H7 (cell line): ENCODE measurements at regions not wholly inside any gene's neighbourhood (a gene's known extent, or its start where the extent isn't known, plus 50 kb on each side); places are given as distances from the start of the nearest gene placed in this dataset.
"Not testable (repeated sequence)": the region's sequence is repeated elsewhere in the genome, so short reads cannot be mapped to it uniquely, and the experiment has no call there.

Source experiments
- DNase-seq: peaks from one replicate; pipeline ENCODE4 v3.0.0; 2012
- H3K27me3 ChIP-seq: 2 replicates; pipeline ENCODE4 v1.6.0; 2011; ENCODE audit warnings: mild to moderate bottlenecking, low read length; ENCODE audit not compliant: control insufficient read depth, insufficient read depth
- H3K36me3 ChIP-seq: replicated peaks from 2 replicates; pipeline ENCODE4 v1.5.1; 2011; ENCODE audit warnings: low read length; ENCODE audit not compliant: control insufficient read depth, insufficient read depth
- H3K4me3 ChIP-seq: 2 replicates; pipeline ENCODE4 v1.5.1; 2011; ENCODE audit warnings: low read depth, mild to moderate bottlenecking, control low read depth, low read length, moderate library complexity; ENCODE audit not compliant: insufficient read depth

- Histone ChIP-seq H3K27me3 (no peaks in the 10 kb centered on the region; the same call in 1 of the 2 replicates), H3K4me3 (no peak overlapping the region), H3K36me3 (no peaks in the 10 kb centered on the region)
- DNase-seq, result no peak
These were observed 146.2 kb upstream of the ROPN1 start for GRCh38 chr3:124138148-124138547.

GRCh38 chr3:124140746-124141145 lies 148.8 kb upstream of the ROPN1 start:
- H3K4me3 ChIP-seq, result no peak overlapping the region
- no peak for DNase-seq
- H3K27me3 ChIP-seq, result no peaks in the 10 kb centered on the region; the same call in 1 of the 2 replicates
- no peaks in the 10 kb centered on the region for H3K36me3 ChIP-seq

- Histone ChIP-seq H3K27me3 (no peaks in the 10 kb centered on the region), H3K36me3 (no peaks in the 10 kb centered on the region), H3K4me3 (no peak overlapping the region)
- no peak for DNase-seq
These were observed 150.6 kb upstream of the ROPN1 start for GRCh38 chr3:124142389-124142970.

- no peak for DNase-seq
- no peaks in the 10 kb centered on the region for H3K27me3 ChIP-seq
- H3K36me3 ChIP-seq, result no peaks in the 10 kb centered on the region
- no peak overlapping the region for H3K4me3 ChIP-seq
These were observed 151.1 kb upstream of the ROPN1 start for GRCh38 chr3:124143047-124143446.

- Histone ChIP-seq H3K27me3 (no peaks in the 10 kb centered on the region), H3K4me3 (no peak overlapping the region), H3K36me3 (no peaks in the 10 kb centered on the region)
- DNase-seq, result no peak
These were observed 152.3 kb upstream of the ROPN1 start for GRCh38 chr3:124144035-124144814.

- H3K27me3 ChIP-seq, result no peaks in the 10 kb centered on the region
- H3K36me3 ChIP-seq, result no peaks in the 10 kb centered on the region
- no peak for DNase-seq
- H3K4me3 ChIP-seq, result no peak overlapping the region
These were observed 155.5 kb upstream of the ROPN1 start for GRCh38 chr3:124147429-124147828.

- Histone ChIP-seq H3K4me3 (no peak overlapping the region), H3K36me3 (no peaks in the 10 kb centered on the region), H3K27me3 (no peaks in the 10 kb centered on the region)
- no peak for DNase-seq
These were observed 156.0 kb upstream of the ROPN1 start for GRCh38 chr3:124147946-124148345.

- DNase-seq, result no peak
- no peaks in the 10 kb centered on the region for H3K27me3 ChIP-seq
- no peaks in the 10 kb centered on the region for H3K36me3 ChIP-seq
- no peak overlapping the region for H3K4me3 ChIP-seq
These were observed 157.2 kb upstream of the ROPN1 start for GRCh38 chr3:124149081-124149480.

- Histone ChIP-seq H3K4me3 (no peak overlapping the region), H3K36me3 (no peaks in the 10 kb centered on the region), H3K27me3 (no peaks in the 10 kb centered on the region)
- DNase-seq, result no peak
These were observed 157.8 kb upstream of the ROPN1 start for GRCh38 chr3:124149771-124150170.

- not testable (repeated sequence) for H3K27me3 ChIP-seq, H3K36me3 ChIP-seq, DNase-seq, H3K4me3 ChIP-seq
These were observed 161.0 kb upstream of the ROPN1 start for GRCh38 chr3:124152891-124153290.

GRCh38 chr3:124156866-124157712 lies 165.2 kb upstream of the ROPN1 start:
- Histone ChIP-seq H3K27me3 (no peaks in the 10 kb centered on the region), H3K4me3 (no peak overlapping the region), H3K36me3 (no peaks in the 10 kb centered on the region)
- no peak for DNase-seq

GRCh38 chr3:124157748-124158147 lies 165.8 kb upstream of the ROPN1 start:
- Histone ChIP-seq H3K4me3 (no peak overlapping the region), H3K27me3 (no peaks in the 10 kb centered on the region), H3K36me3 (no peaks in the 10 kb centered on the region)
- no peak for DNase-seq

GRCh38 chr3:124158168-124158881 lies 166.4 kb upstream of the ROPN1 start:
- DNase-seq, result peak; percentile 39
- Histone ChIP-seq H3K36me3 (no peaks in the 10 kb centered on the region), H3K27me3 (no peaks in the 10 kb centered on the region), H3K4me3 (no peak overlapping the region)

- no peak for DNase-seq
- Histone ChIP-seq H3K4me3 (no peak overlapping the region), H3K36me3 (no peaks in the 10 kb centered on the region), H3K27me3 (no peaks in the 10 kb centered on the region)
These were observed 169.5 kb upstream of the ROPN1 start for GRCh38 chr3:124161448-124161847.
